ENCODE measurements at regions not wholly inside any gene's neighbourhood (a gene's known extent, or its start where the extent isn't known, plus 50 kb on each side); places are given as distances from the start of the nearest gene placed in this dataset.

- H3K36me3 ChIP-seq, result no peaks in the 10 kb centered on the region
- H3K9me3 ChIP-seq, result no peaks in the 10 kb centered on the region
- H3K9ac ChIP-seq (ENCODE audit: low read depth in 2 of 2, low read length in 2 of 2), result no peak overlapping the region
- H3K27me3 ChIP-seq, result no peaks in the 10 kb centered on the region
- no peak overlapping the region for H3K27ac ChIP-seq
- no peak for TF ChIP-seq CTCF (IDR thresholded peaks at IDR 0.05)
- no peaks in the 10 kb centered on the region for H3K4me1 ChIP-seq
- H3K4me3 ChIP-seq, result no peak overlapping the region
- DNase-seq, result no peak
- intact Hi-C loops (cut with DNase I), result loop anchor here (10.0 kb wide), 1 partner anchor 91 kb away; no protein-coding TSS in a partner anchor
Observed at GRCh38 chr16:22673421-22673831, 140.5 kb upstream of the HS3ST2 start.

GRCh38 chr16:22674832-22675191 lies 139.2 kb upstream of the HS3ST2 start:
- no peak overlapping the region for H3K27ac ChIP-seq
- no peaks in the 10 kb centered on the region for H3K27me3 ChIP-seq
- H3K9ac ChIP-seq (ENCODE audit: low read depth in 2 of 2, low read length in 2 of 2), result no peak overlapping the region
- intact Hi-C loops (cut with DNase I), result loop anchor here (10.0 kb wide), 1 partner anchor 90 kb away; no protein-coding TSS in a partner anchor
- H3K36me3 ChIP-seq, result no peaks in the 10 kb centered on the region
- H3K4me3 ChIP-seq, result no peak overlapping the region
- no peaks in the 10 kb centered on the region for H3K4me1 ChIP-seq
- DNase-seq, result no peak
- no peaks in the 10 kb centered on the region for H3K9me3 ChIP-seq
- TF ChIP-seq CTCF (IDR thresholded peaks at IDR 0.05), result no peak

- H3K4me1 ChIP-seq, result no peaks in the 10 kb centered on the region
- no peaks in the 10 kb centered on the region for H3K36me3 ChIP-seq
- no peak for DNase-seq
- H3K27me3 ChIP-seq, result no peaks in the 10 kb centered on the region
- H3K27ac ChIP-seq, result no peak overlapping the region
- intact Hi-C loops (cut with DNase I), result loop anchor here (10.0 kb wide), 1 partner anchor 89 kb away; no protein-coding TSS in a partner anchor
- H3K9me3 ChIP-seq, result no peaks in the 10 kb centered on the region
- TF ChIP-seq CTCF (IDR thresholded peaks at IDR 0.05), result no peak
- H3K4me3 ChIP-seq, result no peak overlapping the region
- no peak overlapping the region for H3K9ac ChIP-seq (ENCODE audit: low read depth in 2 of 2, low read length in 2 of 2)
Observed at GRCh38 chr16:22675745-22676540, 138.0 kb upstream of the HS3ST2 start.

- no peak overlapping the region for H3K9ac ChIP-seq (ENCODE audit: low read depth in 2 of 2, low read length in 2 of 2)
- intact Hi-C loops (cut with DNase I), result loop anchor here (10.0 kb wide), 1 partner anchor 88 kb away; no protein-coding TSS in a partner anchor
Observed at GRCh38 chr16:22677024-22677830, 136.7 kb upstream of the HS3ST2 start.

More at GRCh38 chr16:22677024-22677830, 136.7 kb upstream of the HS3ST2 start:
- DNase-seq, result no peak
- Histone ChIP-seq H3K36me3 (no peaks in the 10 kb centered on the region), H3K27ac (no peak overlapping the region), H3K4me1 (no peaks in the 10 kb centered on the region), H3K27me3 (no peaks in the 10 kb centered on the region), H3K9me3 (no peaks in the 10 kb centered on the region), H3K4me3 (no peak overlapping the region)
- TF ChIP-seq CTCF (IDR thresholded peaks at IDR 0.05), result no peak
